Mesothelial cell of epicardium (in vitro differentiated cells): ENCODE measurements at regions not wholly inside any gene's neighbourhood (a gene's known extent, or its start where the extent isn't known, plus 50 kb on each side); places are given as distances from the start of the nearest gene placed in this dataset.
A peak's percentile ranks its signal among the peaks of the same experiment; 100 is the strongest.

Source experiments
- DNase-seq, 2 experiments: peaks; one replicate each; pipeline ENCODE4 v3.0.0; 2021; ENCODE audit warnings: low spot score in 2 of 2; ENCODE audit not compliant: unreplicated experiment in 2 of 2
- H3K27ac Mint-ChIP-seq: 2 replicates; pipeline ENCODE4 v1.8.0; 2021; ENCODE audit warnings: mixed read lengths
- H3K27me3 Mint-ChIP-seq: 2 replicates; pipeline ENCODE4 v1.8.0; 2021; ENCODE audit warnings: low read depth, mixed read lengths
- H3K36me3 Mint-ChIP-seq: 2 replicates; pipeline ENCODE4 v1.8.0; 2021; ENCODE audit warnings: mixed read lengths
- H3K4me1 Mint-ChIP-seq: 2 replicates; pipeline ENCODE4 v1.8.0; 2021; ENCODE audit warnings: mixed read lengths
- H3K4me3 Mint-ChIP-seq: 2 replicates; pipeline ENCODE4 v1.8.0; 2021; ENCODE audit warnings: mild to moderate bottlenecking, moderate library complexity, mixed read lengths
- H3K9me3 Mint-ChIP-seq: 2 replicates; pipeline ENCODE4 v1.8.0; 2021; ENCODE audit warnings: mixed read lengths
- CTCF ChIP-seq: fragments of 200-600 bp; sonication (generic); IDR thresholded peaks from one replicate; pipeline ENCODE4 v1.5.0; 2021; ENCODE audit warnings: antibody characterized with exemption; ENCODE audit not compliant: unreplicated experiment

DNA sequence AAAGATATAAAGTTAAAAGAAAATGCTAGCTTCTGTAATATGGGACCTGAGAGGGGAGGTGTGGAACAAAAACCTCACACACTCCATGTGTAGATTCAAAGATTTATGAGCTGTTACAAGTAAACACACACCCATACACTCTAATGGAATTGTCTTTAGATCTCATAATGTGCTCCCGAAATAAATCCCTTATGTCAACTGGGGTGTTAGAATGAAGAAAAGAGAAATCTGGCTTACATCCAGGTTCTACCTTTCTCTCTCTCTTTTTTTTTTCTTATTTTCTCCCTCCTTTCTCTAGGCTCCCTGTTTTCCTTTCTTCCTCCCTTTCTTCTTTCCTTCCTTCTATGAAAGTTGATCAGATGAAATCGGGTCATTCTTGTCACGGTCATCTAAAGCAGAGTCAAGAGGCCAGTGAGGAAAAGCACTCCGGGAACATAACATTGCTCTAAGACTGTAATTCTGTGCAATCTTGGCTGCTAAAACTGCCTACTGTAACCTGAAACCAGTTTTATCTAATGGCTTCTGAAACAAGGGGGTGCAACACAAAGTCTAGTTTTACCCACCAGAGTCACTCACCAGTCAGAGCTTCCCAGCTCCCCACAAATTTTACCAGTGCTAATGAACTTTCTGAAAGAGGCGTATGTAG, 68.3 kb upstream of the BTBD3 start:
- Mint-ChIP-seq H3K27me3 (no peaks in the 10 kb centered on the region), H3K9me3 (no peaks in the 10 kb centered on the region), H3K27ac (peak overlapping the region; percentile 91), H3K4me3 (peak overlapping the region; percentile 51), H3K4me1 (peaks cover 44% of the 10 kb centered on the region), H3K36me3 (no peaks in the 10 kb centered on the region)
- no peak for TF ChIP-seq CTCF
- DNase-seq, result no peak

DNA sequence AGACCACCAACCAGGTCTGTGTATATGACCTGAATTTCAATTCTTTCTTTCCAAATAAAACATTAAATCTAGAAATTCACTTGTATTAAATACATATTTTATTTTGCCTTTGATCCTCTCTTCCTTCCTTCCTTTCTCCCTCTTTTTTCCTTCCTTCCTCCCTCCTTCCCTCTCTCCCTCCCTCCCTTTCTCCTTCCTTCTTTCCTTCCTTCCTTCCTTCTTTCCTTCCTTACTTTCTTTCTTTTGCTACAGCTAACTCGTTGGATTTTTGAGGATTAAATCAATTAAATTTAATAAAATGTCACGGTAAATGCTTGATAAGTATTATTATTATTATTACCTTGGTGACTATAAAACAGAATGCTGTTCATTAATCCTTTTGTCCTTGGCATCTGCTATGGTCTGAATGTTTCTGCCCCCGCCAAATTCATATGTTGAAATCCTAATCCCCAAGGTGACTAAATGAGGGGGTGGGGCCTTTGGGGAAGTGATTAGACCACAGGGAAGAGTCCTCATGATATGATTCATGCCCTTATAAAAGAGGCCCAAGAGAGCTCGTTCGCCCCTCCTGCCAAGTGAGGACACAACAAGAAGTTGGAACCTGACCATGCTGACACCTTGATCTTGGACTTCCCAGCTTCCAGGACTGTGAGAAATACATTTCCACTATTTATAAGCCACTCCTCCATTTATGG, 67.6 kb upstream of the BTBD3 start:
- TF ChIP-seq CTCF, result no peak
- H3K9me3 Mint-ChIP-seq, result peaks cover 3% of the 10 kb centered on the region
- H3K27me3 Mint-ChIP-seq, result no peaks in the 10 kb centered on the region
- H3K36me3 Mint-ChIP-seq, result no peaks in the 10 kb centered on the region
- H3K4me3 Mint-ChIP-seq, result no peak overlapping the region
- H3K4me1 Mint-ChIP-seq, result peaks cover 36% of the 10 kb centered on the region
- H3K27ac Mint-ChIP-seq, result no peak overlapping the region
- DNase-seq, result no peak

- no peak overlapping the region for H3K4me3 Mint-ChIP-seq
- no peak for DNase-seq
- H3K9me3 Mint-ChIP-seq, result peaks cover 10% of the 10 kb centered on the region
- H3K27ac Mint-ChIP-seq, result no peak overlapping the region
- TF ChIP-seq CTCF, result no peak
- peaks cover 29% of the 10 kb centered on the region for H3K4me1 Mint-ChIP-seq
- H3K36me3 Mint-ChIP-seq, result no peaks in the 10 kb centered on the region
- no peaks in the 10 kb centered on the region for H3K27me3 Mint-ChIP-seq
Measured at GRCh38 chr20:11850901-11851300, 66.8 kb upstream of the BTBD3 start.

- H3K4me3 Mint-ChIP-seq, result no peak overlapping the region
- H3K36me3 Mint-ChIP-seq, result no peaks in the 10 kb centered on the region
- peaks cover 10% of the 10 kb centered on the region for H3K9me3 Mint-ChIP-seq
- TF ChIP-seq CTCF, result no peak
- no peak for DNase-seq
- no peak overlapping the region for H3K27ac Mint-ChIP-seq
- no peaks in the 10 kb centered on the region for H3K27me3 Mint-ChIP-seq
- peaks cover 29% of the 10 kb centered on the region for H3K4me1 Mint-ChIP-seq
Measured at GRCh38 chr20:11851646-11852045, 66.0 kb upstream of the BTBD3 start.

DNA sequence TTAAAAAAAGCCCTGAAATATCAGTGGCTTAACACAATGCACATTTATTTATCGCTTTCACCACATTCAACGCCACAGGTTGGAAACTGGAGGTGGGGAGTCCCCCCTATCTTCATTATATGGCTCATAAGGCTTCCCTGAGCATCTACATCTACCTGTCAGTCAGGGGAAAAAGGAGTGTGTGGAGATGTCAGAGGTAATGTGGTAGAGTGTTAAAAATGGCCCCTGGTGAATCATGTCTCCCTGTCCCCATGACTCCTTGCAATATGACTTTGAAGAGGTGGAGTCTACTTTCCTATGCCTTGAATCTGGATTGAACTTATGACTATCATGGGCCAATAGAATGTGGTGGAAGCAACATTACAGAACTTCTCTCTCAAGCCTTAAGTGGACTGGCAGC, 65.5 kb upstream of the BTBD3 start:
- Mint-ChIP-seq H3K9me3 (peaks cover 10% of the 10 kb centered on the region), H3K4me1 (peaks cover 28% of the 10 kb centered on the region), H3K4me3 (no peak overlapping the region), H3K36me3 (no peaks in the 10 kb centered on the region), H3K27me3 (no peaks in the 10 kb centered on the region), H3K27ac (no peak overlapping the region)
- no peak for TF ChIP-seq CTCF
- no peak for DNase-seq
